Panc1 (cell line): ENCODE measurements at regions not wholly inside any gene's neighbourhood (a gene's known extent, or its start where the extent isn't known, plus 50 kb on each side); places are given as distances from the start of the nearest gene placed in this dataset.

Source experiments
- ATAC-seq: fragments of 200-7000 bp; cut with Tn5 transposase; 2 replicates; pipeline ENCODE4 v1.9.1; 2020; ENCODE audit warnings: mild to moderate bottlenecking, moderate library complexity
- BruUV-seq: library from RNA; stranded (reverse); fragments of 400-500 nt; replicated peaks from 2 replicates; lab custom pipeline; 2021; lab: Mats Ljungman, UMichigan
- CTCF ChIA-PET: fragments of 300-600 bp; sonication (Branson Sonifier 250); formaldehyde crosslinking; loops from one replicate; lab custom pipeline; 2022; ENCODE audit warnings: antibody characterized with exemption; lab: Charles Lee
- POLR2A ChIA-PET: fragments of 300-600 bp; sonication (Branson Sonifier 250); formaldehyde crosslinking; loops from one replicate; lab custom pipeline; 2022; ENCODE audit warnings: antibody characterized with exemption; lab: Charles Lee
- DNase-seq: peaks from one replicate; pipeline ENCODE4 v3.0.0-alpha.2; 2010; ENCODE audit warnings: low read depth, low spot score
- H3K27ac ChIP-seq: 2 replicates; pipeline ENCODE4 v1.5.1; 2011; ENCODE audit warnings: mild to moderate bottlenecking, low read length, inconsistent platforms
- H3K27me3 ChIP-seq: fragments of 200-500 bp; sonication (Bioruptor generic); 2 replicates; pipeline ENCODE4 v1.6.0; 2014; ENCODE audit warnings: low read length, inconsistent platforms; ENCODE audit not compliant: control insufficient read depth, insufficient read depth
- H3K36me3 ChIP-seq: fragments of 200-500 bp; sonication (Bioruptor generic); 2 replicates; pipeline ENCODE4 v1.5.1; 2014; ENCODE audit warnings: inconsistent platforms, mild to moderate bottlenecking, low read length, moderate library complexity; ENCODE audit not compliant: control insufficient read depth, insufficient read depth
- H3K4me1 ChIP-seq: 2 replicates; pipeline ENCODE4 v1.5.1; 2011; ENCODE audit warnings: inconsistent platforms, mild to moderate bottlenecking, low read length, moderate library complexity; ENCODE audit not compliant: control insufficient read depth, insufficient read depth
- H3K4me3 ChIP-seq, 2 experiments: 2 replicates each; pipeline ENCODE4 v1.5.1; 2011 to 2012; ENCODE audit warnings: low read depth in 2 of 2, low read length in 2 of 2, mild to moderate bottlenecking in 2 of 2, inconsistent platforms in 1 of 2, moderate library complexity in 1 of 2
- H3K9me3 ChIP-seq: fragments of 200-500 bp; sonication (Bioruptor generic); 2 replicates; pipeline ENCODE4 v1.5.1; 2014; ENCODE audit warnings: low read depth, mild to moderate bottlenecking, inconsistent platforms, low read length, moderate library complexity; ENCODE audit not compliant: control insufficient read depth, insufficient read depth
- CTCF ChIP-seq: fragments of 450-650 bp; IDR thresholded peaks from 2 replicates; pipeline ENCODE4 v1.5.1; 2017; ENCODE audit warnings: mild to moderate bottlenecking
- POLR2AphosphoS5 ChIP-seq: IDR thresholded peaks from 2 replicates; pipeline ENCODE4 v1.6.1; 2012; ENCODE audit warnings: mild to moderate bottlenecking, low read depth, low read length, moderate library complexity
- REST ChIP-seq, 2 experiments: IDR thresholded peaks; 2 replicates each; pipeline ENCODE4 v1.6.1; 2011 to 2012; ENCODE audit warnings: low read depth in 2 of 2, control low read depth in 1 of 2, low read length in 1 of 2, mild to moderate bottlenecking in 1 of 2, moderate library complexity in 1 of 2; ENCODE audit not compliant: insufficient read depth in 1 of 2
- SIN3A ChIP-seq: IDR thresholded peaks from 2 replicates; pipeline ENCODE4 v1.6.1; 2012; ENCODE audit warnings: low read depth, mild to moderate bottlenecking, low read length, moderate library complexity, borderline replicate concordance; ENCODE audit not compliant: insufficient read depth
- TCF7L2 ChIP-seq: IDR thresholded peaks from 2 replicates; pipeline ENCODE4 v1.6.1; 2011; ENCODE audit warnings: mild to moderate bottlenecking, low read depth, low read length, inconsistent platforms
- in situ Hi-C: cut with HindIII; loops from 2 replicates; pipeline ENCODE4 v1.10.0; 2016; ENCODE audit warnings: low sequenced_read_pairs, low pct_unique_long_range_greater_than_20kb
- intact Hi-C: fragments of 100-400 bp; cut with micrococcal nuclease; formaldehyde crosslinking; loops from one replicate; pipeline ENCODE4 v1.10.0; 2022; ENCODE audit not compliant: unreplicated experiment

- Histone ChIP-seq H3K36me3 (no peaks in the 10 kb centered on the region), H3K27ac (no peak overlapping the region), H3K27me3 (no peaks in the 10 kb centered on the region), H3K4me3 (no peak overlapping the region), H3K4me1 (peaks cover 5% of the 10 kb centered on the region; the same call in 1 of the 2 replicates), H3K9me3 (no peaks in the 10 kb centered on the region)
- CTCF ChIA-PET, result no interaction called here
- POLR2A ChIA-PET, result no interaction called here
- ATAC-seq (no peak), DNase-seq (no peak)
- intact Hi-C loops, result no loop called here
- in situ Hi-C loops, result no loop called here
- BruUV-seq, result no TSS peak
- TF ChIP-seq SIN3A (no peak), CTCF (no peak), POLR2AphosphoS5 (no peak), TCF7L2 (no peak), REST (IDR thresholded peaks at IDR 0.05; ENCODE audit: insufficient read depth in 1 of 2, low read depth in 2 of 2, low read length in 1 of 2) (no peak)
Observed at GRCh38 chr3:14332392-14332791, 70.0 kb upstream of the SLC6A6 start.

GRCh38 chr3:14333215-14333614, 69.2 kb upstream of the SLC6A6 start:
- Histone ChIP-seq H3K36me3 (no peaks in the 10 kb centered on the region), H3K27ac (no peak overlapping the region), H3K9me3 (no peaks in the 10 kb centered on the region), H3K4me3 (no peak overlapping the region), H3K27me3 (no peaks in the 10 kb centered on the region), H3K4me1 (peaks cover 5% of the 10 kb centered on the region; the same call in 1 of the 2 replicates)
- ChIA-PET CTCF (no interaction called here), POLR2A (no interaction called here)
- DNase-seq (no peak), ATAC-seq (no peak)
- in situ Hi-C loops, result no loop called here
- no TSS peak for BruUV-seq
- no peak for TF ChIP-seq POLR2AphosphoS5
- TF ChIP-seq TCF7L2, result no peak
- TF ChIP-seq REST (IDR thresholded peaks at IDR 0.05; ENCODE audit: insufficient read depth in 1 of 2, low read depth in 2 of 2, low read length in 1 of 2), result no peak
- no peak for TF ChIP-seq SIN3A
- no peak for TF ChIP-seq CTCF
- intact Hi-C loops, result no loop called here
